ENCODE measurements at regions not wholly inside any gene's neighbourhood (a gene's known extent, or its start where the extent isn't known, plus 50 kb on each side); places are given as distances from the start of the nearest gene placed in this dataset.

- no peaks in the 10 kb centered on the region for H3K4me1 ChIP-seq (ENCODE audit: control insufficient read depth in 1 of 2, low read depth in 2 of 2)
- DNase-seq (ENCODE audit: low spot score) (no peak), ATAC-seq (ENCODE audit: insufficient number of reproducible peaks, low FRiP score, low read depth) (no peak)
- H3K36me3 ChIP-seq: no peaks in the 10 kb centered on the region
- H3K27ac ChIP-seq: no peak overlapping the region
- no peak for TF ChIP-seq CTCF (IDR thresholded peaks at IDR 0.05)
- H3K9me3 ChIP-seq: no peaks in the 10 kb centered on the region
- H3K27me3 ChIP-seq (replicated peaks; ENCODE audit: insufficient read depth): no peaks in the 10 kb centered on the region
- no peak overlapping the region for H3K4me3 ChIP-seq
Measured at GRCh38 chr1:36554323-36554628, 71.6 kb upstream of the CSF3R start.

GRCh38 chr1:36553591-36554322 lies 71.0 kb upstream of the CSF3R start:
- Histone ChIP-seq H3K36me3 (no peaks in the 10 kb centered on the region), H3K4me1 (ENCODE audit: control insufficient read depth in 1 of 2, low read depth in 2 of 2) (no peaks in the 10 kb centered on the region), H3K27ac (no peak overlapping the region), H3K27me3 (replicated peaks; ENCODE audit: insufficient read depth) (no peaks in the 10 kb centered on the region), H3K9me3 (no peaks in the 10 kb centered on the region), H3K4me3 (no peak overlapping the region)
- peak; percentile 33 for TF ChIP-seq CTCF (IDR thresholded peaks at IDR 0.05)
- DNase-seq (ENCODE audit: low spot score) (no peak), ATAC-seq (ENCODE audit: insufficient number of reproducible peaks, low FRiP score, low read depth) (no peak)

- Histone ChIP-seq H3K9me3 (no peaks in the 10 kb centered on the region), H3K27ac (no peak overlapping the region), H3K27me3 (replicated peaks; ENCODE audit: insufficient read depth) (no peaks in the 10 kb centered on the region), H3K4me1 (ENCODE audit: control insufficient read depth in 1 of 2, low read depth in 2 of 2) (no peaks in the 10 kb centered on the region), H3K4me3 (no peak overlapping the region), H3K36me3 (no peaks in the 10 kb centered on the region)
- ATAC-seq (ENCODE audit: insufficient number of reproducible peaks, low FRiP score, low read depth) (no peak), DNase-seq (ENCODE audit: low spot score) (no peak)
- no peak for TF ChIP-seq CTCF (IDR thresholded peaks at IDR 0.05)
Measured at GRCh38 chr1:36542962-36543515, 60.3 kb upstream of the CSF3R start.

- Histone ChIP-seq H3K4me1 (ENCODE audit: control insufficient read depth in 1 of 2, low read depth in 2 of 2) (no peaks in the 10 kb centered on the region), H3K4me3 (no peak overlapping the region), H3K36me3 (no peaks in the 10 kb centered on the region), H3K9me3 (no peaks in the 10 kb centered on the region), H3K27me3 (replicated peaks; ENCODE audit: insufficient read depth) (no peaks in the 10 kb centered on the region), H3K27ac (no peak overlapping the region)
- TF ChIP-seq CTCF (IDR thresholded peaks at IDR 0.05): no peak
- no peak for DNase-seq (ENCODE audit: low spot score)
- no peak for ATAC-seq (ENCODE audit: insufficient number of reproducible peaks, low FRiP score, low read depth)
Measured at GRCh38 chr1:36542024-36542961, 59.6 kb upstream of the CSF3R start.

GRCh38 chr1:36540056-36540455 lies 57.3 kb upstream of the CSF3R start:
- Histone ChIP-seq H3K4me3 (no peak overlapping the region), H3K27ac (no peak overlapping the region), H3K4me1 (ENCODE audit: control insufficient read depth in 1 of 2, low read depth in 2 of 2) (no peaks in the 10 kb centered on the region), H3K27me3 (replicated peaks; ENCODE audit: insufficient read depth) (no peaks in the 10 kb centered on the region), H3K9me3 (no peaks in the 10 kb centered on the region), H3K36me3 (no peaks in the 10 kb centered on the region)
- DNase-seq (ENCODE audit: low spot score) (no peak), ATAC-seq (ENCODE audit: insufficient number of reproducible peaks, low FRiP score, low read depth) (no peak)
- no peak for TF ChIP-seq CTCF (IDR thresholded peaks at IDR 0.05)

All from thoracic aorta (tissue), 2 donors.